SK-N-MC (cell line): ENCODE measurements at regions not wholly inside any gene's neighbourhood (a gene's known extent, or its start where the extent isn't known, plus 50 kb on each side); places are given as distances from the start of the nearest gene placed in this dataset.

ENCODE experiments used
- DNase-seq: peaks from one replicate; pipeline ENCODE4 v3.0.0-alpha.2; 2011; ENCODE audit warnings: low read depth, low spot score
- H3K27ac ChIP-seq: fragments of 200-600 bp; sonication (generic); 2 replicates; pipeline ENCODE4 v1.5.1; 2016; ENCODE audit warnings: mixed run types
- H3K36me3 ChIP-seq: fragments of 200-600 bp; sonication (generic); 2 replicates; pipeline ENCODE4 v1.6.1; 2017; ENCODE audit warnings: antibody characterized with exemption, low read length, mixed read lengths; ENCODE audit not compliant: insufficient read depth
- H3K4me3 ChIP-seq: fragments of 200-600 bp; sonication (generic); 2 replicates; pipeline ENCODE4 v1.5.1; 2016
- H3K9ac ChIP-seq: fragments of 200-600 bp; sonication (generic); 2 replicates; pipeline ENCODE4 v1.8.0; 2017; ENCODE audit warnings: mixed run types, mixed read lengths; ENCODE audit not compliant: insufficient read length
- H3K9me3 ChIP-seq: fragments of 200-600 bp; sonication (generic); 2 replicates; pipeline ENCODE4 v1.6.1; 2017; ENCODE audit warnings: low read depth, mild to moderate bottlenecking, antibody characterized with exemption, low read length, moderate library complexity, mixed read lengths
- EZH2 ChIP-seq: fragments of 200-600 bp; sonication (generic); IDR thresholded peaks from one replicate; pipeline ENCODE4 v1.6.1; 2017; ENCODE audit warnings: antibody characterized with exemption
- FOXP2 ChIP-seq: optimal IDR thresholded peaks from 2 replicates; pipeline ENCODE3; 2011; ENCODE audit warnings: mild to moderate bottlenecking, moderate library complexity; ENCODE audit not compliant: insufficient read depth; ENCODE audit errors: extremely low read length, control extremely low read depth
- POLR2AphosphoS5 ChIP-seq: IDR thresholded peaks from 2 replicates; pipeline ENCODE4 v1.6.1; 2012; ENCODE audit warnings: mild to moderate bottlenecking, low read depth, low read length, borderline replicate concordance

DNA sequence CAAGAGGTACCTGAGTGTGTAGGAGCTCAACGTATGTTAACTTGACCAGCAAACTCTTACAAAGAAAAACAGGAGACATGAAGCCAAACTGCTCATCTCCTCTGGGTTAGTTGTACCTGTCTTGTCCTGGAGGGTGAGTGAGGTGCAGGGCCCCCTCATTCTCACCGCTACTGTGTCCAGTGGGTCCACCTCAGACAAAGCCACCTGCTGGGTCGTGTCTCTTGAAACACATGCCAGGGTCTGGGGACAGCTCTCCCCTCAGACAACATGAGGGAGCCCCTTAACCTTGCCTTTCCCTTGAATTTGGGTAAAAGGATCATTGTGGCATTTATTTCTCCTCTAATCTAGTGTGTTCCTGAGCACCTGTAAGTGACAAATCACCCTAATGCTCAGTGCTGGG, 185.6 kb downstream of the TLE3 start:
- Histone ChIP-seq H3K36me3 (no peaks in the 10 kb centered on the region), H3K9ac (no peak overlapping the region), H3K4me3 (no peak overlapping the region), H3K9me3 (no peaks in the 10 kb centered on the region), H3K27ac (no peak overlapping the region)
- no peak for DNase-seq
- TF ChIP-seq POLR2AphosphoS5 (no peak), FOXP2 (no peak), EZH2 (no peak)

DNA sequence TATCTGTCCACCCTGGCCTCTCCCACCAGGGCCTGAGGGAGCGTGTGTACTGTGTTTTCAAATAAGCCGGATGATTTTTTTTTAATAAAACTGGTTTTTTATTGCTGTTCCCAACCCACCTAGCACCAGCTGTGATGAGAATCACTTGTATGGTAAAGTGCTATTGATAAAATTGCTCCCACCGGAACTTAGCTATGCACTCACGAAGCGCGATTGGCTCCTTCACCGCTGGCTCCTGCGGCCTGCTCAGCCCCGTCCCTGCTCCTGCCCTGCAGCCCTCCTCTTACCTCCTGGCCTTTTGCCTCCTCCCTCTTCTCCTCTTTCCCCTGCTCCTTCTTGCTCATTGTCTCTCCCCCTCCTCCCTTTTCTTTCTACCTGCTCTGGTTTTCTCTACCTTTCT, 183.7 kb downstream of the TLE3 start:
- H3K9me3 ChIP-seq, result no peaks in the 10 kb centered on the region
- H3K9ac ChIP-seq, result no peak overlapping the region
- no peak for DNase-seq
- no peak overlapping the region for H3K27ac ChIP-seq
- TF ChIP-seq FOXP2 (no peak), EZH2 (no peak), POLR2AphosphoS5 (no peak)
- no peaks in the 10 kb centered on the region for H3K36me3 ChIP-seq
- no peak overlapping the region for H3K4me3 ChIP-seq

DNA sequence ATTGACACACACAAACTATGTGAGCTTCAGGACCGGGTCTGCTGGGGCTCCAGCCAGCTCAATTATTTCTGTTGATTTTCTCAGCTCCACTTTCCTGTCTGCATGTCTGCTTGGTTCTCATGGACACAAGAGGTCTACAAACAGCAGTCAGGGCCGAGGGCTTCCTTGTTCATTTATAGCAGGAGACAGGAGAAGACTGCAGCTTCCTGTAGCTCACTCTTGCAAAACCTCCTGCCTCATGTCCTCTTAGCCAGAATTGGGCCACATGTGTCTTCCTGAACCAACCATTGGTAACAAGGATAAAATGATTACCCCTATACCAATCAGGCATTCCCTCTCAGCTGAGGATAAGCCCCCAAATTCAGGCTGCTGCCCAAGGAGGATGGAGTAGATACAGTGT, 182.8 kb downstream of the TLE3 start:
- no peak overlapping the region for H3K27ac ChIP-seq
- H3K36me3 ChIP-seq, result no peaks in the 10 kb centered on the region
- H3K4me3 ChIP-seq, result no peak overlapping the region
- H3K9me3 ChIP-seq, result no peaks in the 10 kb centered on the region
- no peak for DNase-seq
- no peak overlapping the region for H3K9ac ChIP-seq
- TF ChIP-seq FOXP2 (no peak), EZH2 (no peak), POLR2AphosphoS5 (no peak)

DNA sequence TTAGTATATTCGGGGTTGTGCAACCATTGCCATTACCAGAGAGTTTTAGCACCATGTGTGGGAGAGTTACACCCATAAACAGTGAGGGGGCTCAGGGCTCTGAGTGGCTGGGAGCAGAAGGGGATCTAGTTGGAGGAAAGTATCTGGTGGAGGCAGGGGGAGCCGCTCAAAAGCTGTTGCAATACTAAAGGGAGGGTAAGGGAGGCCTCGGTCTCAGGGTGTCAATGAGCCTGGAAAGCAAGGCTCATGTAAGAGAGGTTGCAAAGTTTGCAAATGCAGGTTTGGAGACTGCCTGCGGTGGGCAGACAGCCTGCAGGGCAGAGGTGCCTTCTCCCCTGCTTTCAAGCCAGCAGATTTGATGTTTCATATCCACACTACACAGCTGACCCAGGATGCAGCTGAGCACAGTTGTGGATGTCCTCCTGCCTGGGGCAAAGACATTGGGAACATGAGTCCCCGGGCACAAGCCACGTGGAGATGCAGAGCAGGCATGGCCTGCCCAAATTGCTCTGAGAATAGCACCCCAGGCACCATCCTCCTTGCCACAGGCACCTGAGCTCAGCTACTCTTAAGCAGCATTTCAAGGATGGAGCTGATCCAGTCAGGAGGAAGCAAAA, 181.4 kb downstream of the TLE3 start:
- TF ChIP-seq EZH2 (no peak), FOXP2 (no peak), POLR2AphosphoS5 (no peak)
- no peak for DNase-seq
- no peak overlapping the region for H3K4me3 ChIP-seq
- no peaks in the 10 kb centered on the region for H3K36me3 ChIP-seq
- H3K9me3 ChIP-seq, result no peaks in the 10 kb centered on the region
- H3K27ac ChIP-seq, result no peak overlapping the region
- no peak overlapping the region for H3K9ac ChIP-seq

DNA sequence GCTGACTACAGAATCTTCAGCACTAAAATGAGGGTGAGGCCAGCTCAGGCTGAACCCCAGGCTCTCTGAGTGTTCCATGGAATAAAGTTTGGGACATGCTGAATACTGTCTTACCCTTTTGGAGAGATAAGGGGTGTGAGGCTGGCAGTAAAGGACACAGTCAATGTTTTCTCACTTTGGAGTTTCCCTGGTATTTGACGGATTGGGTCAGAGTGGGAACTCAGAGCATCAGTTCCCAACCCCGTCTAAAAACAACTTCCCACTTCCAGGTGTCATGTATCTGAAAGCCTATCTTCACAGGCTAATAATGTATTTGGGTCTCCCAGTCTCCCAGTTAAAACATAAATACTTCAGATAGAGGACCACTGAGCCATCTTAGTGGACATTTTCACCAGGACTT, 180.7 kb downstream of the TLE3 start:
- no peaks in the 10 kb centered on the region for H3K36me3 ChIP-seq
- H3K9ac ChIP-seq, result no peak overlapping the region
- no peaks in the 10 kb centered on the region for H3K9me3 ChIP-seq
- H3K27ac ChIP-seq, result no peak overlapping the region
- no peak for DNase-seq
- no peak overlapping the region for H3K4me3 ChIP-seq
- TF ChIP-seq POLR2AphosphoS5 (no peak), EZH2 (no peak), FOXP2 (no peak)

DNA sequence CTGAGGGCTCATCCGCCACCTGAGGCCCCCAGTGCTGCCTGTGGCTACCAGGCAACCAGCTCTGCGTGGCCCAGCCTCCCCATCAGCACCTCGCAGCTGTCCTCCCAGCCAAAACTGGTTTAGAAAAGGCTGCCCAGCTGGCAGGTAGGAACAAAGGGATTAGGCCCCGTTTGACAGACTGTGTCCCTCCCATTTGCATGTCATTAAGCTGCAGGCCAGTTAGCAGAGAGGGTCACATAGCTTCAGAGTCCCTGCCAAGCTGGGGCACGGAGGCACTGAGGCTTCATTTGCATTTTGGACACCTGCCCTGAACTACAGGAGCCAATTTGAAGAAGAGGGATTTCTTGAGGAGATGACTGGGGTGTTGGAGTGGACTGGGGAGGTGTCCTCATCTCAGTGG, 177.9 kb downstream of the TLE3 start:
- Histone ChIP-seq H3K4me3 (no peak overlapping the region), H3K36me3 (no peaks in the 10 kb centered on the region), H3K9me3 (no peaks in the 10 kb centered on the region), H3K9ac (no peak overlapping the region), H3K27ac (no peak overlapping the region)
- DNase-seq, result no peak
- TF ChIP-seq POLR2AphosphoS5 (no peak), EZH2 (no peak), FOXP2 (no peak)

DNA sequence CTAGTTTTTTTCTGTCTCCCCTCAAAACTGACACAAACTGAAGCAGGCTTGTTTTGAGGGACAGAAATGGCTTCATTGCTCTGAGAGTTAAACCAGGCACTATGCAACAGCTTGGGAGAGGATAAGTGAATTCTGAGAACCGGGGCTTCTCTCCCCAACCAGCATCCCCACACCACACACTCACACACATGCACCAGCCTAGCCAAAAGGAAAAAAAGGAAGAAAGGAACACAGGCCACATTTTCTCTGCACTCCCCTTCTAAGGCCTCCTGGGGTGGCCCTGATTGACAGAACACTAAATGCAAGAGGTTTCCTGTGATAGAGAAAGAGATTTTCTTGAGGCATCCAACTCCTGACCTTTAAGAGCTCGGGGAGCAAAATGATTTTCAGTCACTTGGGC, 177.5 kb downstream of the TLE3 start:
- no peak for DNase-seq
- Histone ChIP-seq H3K9ac (no peak overlapping the region), H3K4me3 (no peak overlapping the region), H3K9me3 (no peaks in the 10 kb centered on the region), H3K36me3 (no peaks in the 10 kb centered on the region), H3K27ac (no peak overlapping the region)
- TF ChIP-seq FOXP2, result no peak
- TF ChIP-seq POLR2AphosphoS5, result no peak
- no peak for TF ChIP-seq EZH2

DNA sequence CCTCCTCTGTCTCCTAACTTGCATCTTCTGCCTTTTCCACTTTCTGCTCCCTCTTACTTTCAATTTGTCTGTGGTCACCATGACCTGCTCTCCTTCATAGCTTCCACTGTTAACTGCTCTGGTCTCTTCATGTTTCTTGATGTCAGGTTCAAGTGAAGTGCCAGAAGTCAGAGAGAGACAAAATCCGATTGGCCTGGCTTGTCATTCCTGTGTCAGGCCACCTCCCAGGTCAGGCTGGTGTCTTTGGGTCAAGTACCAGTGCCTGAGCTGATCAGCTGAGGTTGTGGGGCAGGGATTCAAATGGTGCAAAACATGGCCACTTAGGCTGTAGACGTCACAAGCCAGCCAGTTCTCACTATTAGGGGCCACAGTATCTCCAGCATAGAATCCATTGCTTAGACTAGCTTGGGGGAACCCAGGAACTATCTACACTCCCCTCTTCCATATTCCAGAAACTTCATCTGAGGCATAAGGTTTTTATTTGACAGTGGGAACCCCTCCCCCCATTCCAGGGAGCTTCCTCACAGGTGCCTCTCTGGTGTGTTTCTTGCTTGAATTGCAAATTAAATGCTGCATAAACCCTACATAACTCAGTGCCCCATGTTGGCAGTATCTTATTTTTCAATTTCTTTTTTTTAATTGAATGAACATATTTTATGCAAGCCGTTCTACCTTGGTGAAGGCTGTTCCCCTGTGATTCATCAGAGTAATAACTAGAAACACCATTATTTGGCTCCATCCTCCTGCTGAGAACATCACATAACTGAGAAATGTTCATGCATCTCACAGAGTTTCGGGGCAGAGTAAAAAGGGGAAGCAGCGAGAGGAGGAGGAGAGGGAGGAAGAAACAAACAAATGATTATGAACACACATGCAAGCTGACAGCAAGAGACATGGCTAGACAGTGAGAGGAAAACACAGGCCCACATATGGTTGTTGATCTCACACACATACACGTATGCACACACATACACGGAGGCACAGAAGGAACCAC, 175.8 kb downstream of the TLE3 start:
- Histone ChIP-seq H3K9me3 (no peaks in the 10 kb centered on the region), H3K9ac (no peak overlapping the region)
- DNase-seq, result no peak

More for the DNA sequence above, 175.8 kb downstream of the TLE3 start:
- no peaks in the 10 kb centered on the region for H3K36me3 ChIP-seq
- TF ChIP-seq EZH2 (no peak), FOXP2 (no peak)
- H3K27ac ChIP-seq, result no peak overlapping the region
- no peak overlapping the region for H3K4me3 ChIP-seq
